ENCODE measurements at regions not wholly inside any gene's neighbourhood (a gene's known extent, or its start where the extent isn't known, plus 50 kb on each side); places are given as distances from the start of the nearest gene placed in this dataset.

DNA sequence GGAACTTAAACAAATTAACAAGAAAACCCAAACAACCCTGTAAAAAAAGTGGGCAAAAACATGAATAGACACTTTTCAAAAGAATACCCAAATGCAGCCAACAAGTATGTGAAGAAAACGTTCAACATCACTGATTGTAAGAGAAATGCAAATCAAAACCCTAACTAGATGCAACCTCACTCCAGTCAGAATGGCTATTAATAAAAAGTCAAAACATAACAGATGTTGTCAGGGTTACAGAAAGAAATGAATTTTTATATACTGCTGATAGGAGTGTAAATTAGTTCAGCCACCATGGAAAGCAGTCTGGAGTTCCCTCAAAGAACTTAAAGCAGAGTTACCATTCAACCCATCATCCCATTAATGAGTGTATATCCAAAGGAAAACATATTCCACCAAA lies 479.0 kb downstream of the MTRR start:
- no peaks in the 10 kb centered on the region for H3K36me3 ChIP-seq (ENCODE audit: control insufficient read depth, insufficient read depth, low read length)
- no peak overlapping the region for H3K4me3 ChIP-seq (ENCODE audit: low read depth, low read length)
- no CpG with 5 or more reads among the region's 1 CpG for WGBS (ENCODE audit: insufficient coverage)
- H3K9me3 ChIP-seq (ENCODE audit: control insufficient read depth, insufficient read depth, low read length): peaks cover 3% of the 10 kb centered on the region
- no peaks in the 10 kb centered on the region for H3K27me3 ChIP-seq (ENCODE audit: control insufficient read depth, insufficient read depth, low read length)
- no peak for DNase-seq (ENCODE audit: low read depth in 4 of 6, low spot score in 6 of 6)
- H3K4me1 ChIP-seq (ENCODE audit: control insufficient read depth, insufficient read depth, low read length): no peaks in the 10 kb centered on the region
- no peak overlapping the region for H3K27ac ChIP-seq (ENCODE audit: low read depth, low read length)

DNA sequence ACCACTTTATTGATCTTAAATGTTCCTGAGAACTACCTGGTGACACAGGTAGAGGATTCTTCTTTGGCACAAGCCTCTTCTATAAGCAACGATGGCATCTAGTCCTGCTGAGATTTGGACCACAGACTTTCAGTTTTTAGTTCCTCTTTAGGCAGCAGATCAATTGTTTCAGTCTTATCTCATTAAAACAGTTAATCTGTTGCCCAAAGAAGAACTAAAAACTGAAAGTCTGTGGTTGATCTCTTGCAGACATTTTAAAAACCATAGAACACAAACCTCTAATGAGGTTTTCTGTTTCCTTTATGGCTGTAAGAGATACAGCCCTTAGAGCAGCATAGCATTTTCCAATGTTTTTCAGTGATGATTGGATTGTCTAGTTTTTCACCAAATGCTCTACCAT lies 480.9 kb downstream of the MTRR start:
- WGBS (ENCODE audit: insufficient coverage): no CpG with 5 or more reads among the region's 1 CpG
- Histone ChIP-seq H3K4me1 (ENCODE audit: control insufficient read depth, insufficient read depth, low read length) (no peaks in the 10 kb centered on the region), H3K36me3 (ENCODE audit: control insufficient read depth, insufficient read depth, low read length) (no peaks in the 10 kb centered on the region), H3K27me3 (ENCODE audit: control insufficient read depth, insufficient read depth, low read length) (no peaks in the 10 kb centered on the region), H3K4me3 (ENCODE audit: low read depth, low read length) (no peak overlapping the region), H3K27ac (ENCODE audit: low read depth, low read length) (no peak overlapping the region), H3K9me3 (ENCODE audit: control insufficient read depth, insufficient read depth, low read length) (no peaks in the 10 kb centered on the region)
- no peak for DNase-seq (ENCODE audit: low read depth in 4 of 6, low spot score in 6 of 6)

DNA sequence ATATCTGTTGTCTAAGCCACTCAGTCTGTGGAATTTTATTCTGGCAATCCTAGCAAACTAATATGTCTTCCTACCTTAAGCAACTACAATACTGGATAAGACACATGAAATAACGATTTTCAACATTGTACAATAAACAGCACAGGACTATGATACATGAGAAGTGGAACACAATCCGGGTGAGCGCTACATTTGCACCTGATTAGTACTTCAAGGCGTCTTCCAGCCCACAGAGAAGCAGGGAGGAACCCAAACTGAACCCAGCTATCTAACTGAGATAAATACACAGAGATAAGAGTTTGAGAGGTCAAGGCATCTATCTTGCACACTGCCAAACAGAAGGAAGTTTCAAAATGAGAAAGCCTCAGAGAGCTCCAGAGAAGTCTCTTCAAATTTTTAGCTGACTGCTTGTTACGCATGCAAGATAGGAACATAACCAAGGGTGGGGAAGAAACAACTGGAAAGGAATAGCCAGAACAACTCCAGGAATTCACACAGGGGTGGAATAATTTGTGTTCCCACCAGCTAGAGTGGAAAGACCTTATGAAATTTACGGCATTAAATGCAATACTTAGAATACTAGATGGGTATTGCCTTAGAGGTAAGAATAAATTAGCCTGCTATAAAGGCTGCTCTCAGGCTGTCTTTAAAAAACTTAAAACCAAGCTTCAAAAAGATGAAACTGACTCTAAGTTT lies 481.8 kb downstream of the MTRR start:
- Histone ChIP-seq H3K4me3 (ENCODE audit: low read depth, low read length) (no peak overlapping the region), H3K27ac (ENCODE audit: low read depth, low read length) (no peak overlapping the region), H3K9me3 (ENCODE audit: control insufficient read depth, insufficient read depth, low read length) (no peaks in the 10 kb centered on the region), H3K36me3 (ENCODE audit: control insufficient read depth, insufficient read depth, low read length) (no peaks in the 10 kb centered on the region), H3K27me3 (ENCODE audit: control insufficient read depth, insufficient read depth, low read length) (no peaks in the 10 kb centered on the region), H3K4me1 (ENCODE audit: control insufficient read depth, insufficient read depth, low read length) (no peaks in the 10 kb centered on the region)
- 82% methylated on average over 4 of the region's 6 CpGs for WGBS (ENCODE audit: insufficient coverage)
- no peak for DNase-seq (ENCODE audit: low read depth in 4 of 6, low spot score in 6 of 6)

DNA sequence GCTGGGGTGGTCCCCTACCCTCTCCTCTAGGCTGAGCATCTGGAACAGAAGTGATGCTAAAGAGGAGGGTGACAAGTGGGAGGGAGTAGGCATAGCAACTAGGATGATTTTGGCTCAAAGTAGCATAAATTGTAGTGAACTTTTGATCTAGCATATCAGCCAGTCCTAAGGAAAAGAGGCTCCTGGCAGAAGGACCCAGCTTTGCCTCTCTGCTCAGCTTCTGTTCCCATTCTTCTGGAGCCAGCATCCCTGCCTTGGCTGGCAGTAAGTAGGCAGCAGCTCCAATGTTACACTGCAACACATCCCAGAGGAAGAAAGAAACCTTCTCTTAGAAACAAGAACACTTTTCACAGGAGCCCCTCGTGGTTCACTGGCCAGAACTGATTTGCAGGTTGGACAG lies 487.0 kb downstream of the MTRR start:
- H3K9me3 ChIP-seq (ENCODE audit: control insufficient read depth, insufficient read depth, low read length): no peaks in the 10 kb centered on the region
- no peak overlapping the region for H3K4me3 ChIP-seq (ENCODE audit: low read depth, low read length)
- H3K4me1 ChIP-seq (ENCODE audit: control insufficient read depth, insufficient read depth, low read length): no peaks in the 10 kb centered on the region
- no peaks in the 10 kb centered on the region for H3K27me3 ChIP-seq (ENCODE audit: control insufficient read depth, insufficient read depth, low read length)
- H3K36me3 ChIP-seq (ENCODE audit: control insufficient read depth, insufficient read depth, low read length): no peaks in the 10 kb centered on the region
- WGBS (ENCODE audit: insufficient coverage): 23% methylated on average over 1 of the region's 1 CpG
- DNase-seq (ENCODE audit: low read depth in 4 of 6, low spot score in 6 of 6): peak in 1 of 6 donors; percentile 61
- no peak overlapping the region for H3K27ac ChIP-seq (ENCODE audit: low read depth, low read length)

DNA sequence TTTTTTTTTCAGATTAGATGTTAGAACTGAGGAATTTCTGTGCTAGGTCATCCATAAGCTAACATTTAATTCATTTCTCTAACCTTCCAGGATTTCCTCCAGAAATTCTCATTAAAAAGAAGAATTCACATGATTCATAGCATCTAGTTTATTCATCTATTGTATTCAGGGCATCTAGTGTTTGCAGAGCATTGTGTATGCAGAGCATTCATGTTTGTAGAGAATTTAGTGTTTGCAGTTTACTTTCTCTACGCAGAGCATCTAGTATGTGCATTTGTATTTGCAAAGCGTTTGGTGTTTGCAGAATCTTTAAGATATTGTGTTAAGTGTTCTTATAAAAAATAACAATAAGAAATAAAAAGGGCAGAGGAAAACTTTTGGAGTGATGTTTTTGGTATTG lies 491.1 kb downstream of the MTRR start:
- Histone ChIP-seq H3K4me3 (ENCODE audit: low read depth, low read length) (no peak overlapping the region), H3K9me3 (ENCODE audit: control insufficient read depth, insufficient read depth, low read length) (no peaks in the 10 kb centered on the region), H3K36me3 (ENCODE audit: control insufficient read depth, insufficient read depth, low read length) (no peaks in the 10 kb centered on the region), H3K27ac (ENCODE audit: low read depth, low read length) (no peak overlapping the region), H3K4me1 (ENCODE audit: control insufficient read depth, insufficient read depth, low read length) (no peaks in the 10 kb centered on the region), H3K27me3 (ENCODE audit: control insufficient read depth, insufficient read depth, low read length) (no peaks in the 10 kb centered on the region)
- no CpG with 5 or more reads among the region's 2 CpGs for WGBS (ENCODE audit: insufficient coverage)
- DNase-seq (ENCODE audit: low read depth in 4 of 6, low spot score in 6 of 6): no peak

DNA sequence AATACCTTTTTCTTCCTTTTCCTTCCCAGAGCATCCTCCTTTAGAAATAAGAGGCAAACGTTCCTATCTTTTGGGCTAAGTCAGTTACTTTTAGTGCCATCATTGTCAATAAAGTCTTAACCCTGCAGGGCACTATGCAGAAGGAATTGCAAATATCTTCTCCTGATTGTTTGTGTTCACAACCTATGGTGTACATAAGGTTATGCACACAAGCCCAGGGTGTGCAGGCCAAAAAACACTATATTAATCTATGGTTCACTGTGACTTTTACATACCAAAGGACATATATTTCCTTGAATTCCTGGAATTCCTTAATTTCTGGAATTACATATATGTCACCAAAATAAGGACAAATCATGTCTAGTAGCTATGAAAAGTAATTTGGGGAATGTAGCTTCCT lies 493.5 kb downstream of the MTRR start:
- no peak for DNase-seq (ENCODE audit: low read depth in 4 of 6, low spot score in 6 of 6)
- Histone ChIP-seq H3K4me1 (ENCODE audit: control insufficient read depth, insufficient read depth, low read length) (no peaks in the 10 kb centered on the region), H3K9me3 (ENCODE audit: control insufficient read depth, insufficient read depth, low read length) (no peaks in the 10 kb centered on the region), H3K4me3 (ENCODE audit: low read depth, low read length) (no peak overlapping the region), H3K36me3 (ENCODE audit: control insufficient read depth, insufficient read depth, low read length) (no peaks in the 10 kb centered on the region), H3K27ac (ENCODE audit: low read depth, low read length) (no peak overlapping the region), H3K27me3 (ENCODE audit: control insufficient read depth, insufficient read depth, low read length) (no peaks in the 10 kb centered on the region)
- WGBS (ENCODE audit: insufficient coverage): 71% methylated on average over 1 of the region's 1 CpG

DNA sequence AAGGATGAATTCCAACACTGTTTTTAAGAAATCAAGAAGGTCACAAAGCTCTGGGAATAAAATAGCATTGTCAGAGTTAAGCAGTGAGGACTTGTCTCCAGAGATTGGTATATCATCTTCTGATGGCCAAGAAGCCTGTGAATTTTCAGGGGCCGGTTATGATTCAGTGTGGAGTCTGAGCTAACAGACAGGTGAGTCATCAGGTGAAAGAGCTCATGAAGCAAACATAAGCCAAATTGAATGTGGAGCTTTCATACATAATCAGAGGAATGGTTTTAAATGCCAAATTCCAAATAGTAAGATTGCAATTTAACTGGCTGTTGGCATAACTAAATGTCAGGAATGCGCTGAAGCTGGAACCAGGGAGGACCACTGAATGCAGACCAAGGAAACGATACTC lies 494.2 kb downstream of the MTRR start:
- Histone ChIP-seq H3K27me3 (ENCODE audit: control insufficient read depth, insufficient read depth, low read length) (no peaks in the 10 kb centered on the region), H3K9me3 (ENCODE audit: control insufficient read depth, insufficient read depth, low read length) (no peaks in the 10 kb centered on the region), H3K36me3 (ENCODE audit: control insufficient read depth, insufficient read depth, low read length) (no peaks in the 10 kb centered on the region), H3K4me1 (ENCODE audit: control insufficient read depth, insufficient read depth, low read length) (no peaks in the 10 kb centered on the region), H3K4me3 (ENCODE audit: low read depth, low read length) (no peak overlapping the region), H3K27ac (ENCODE audit: low read depth, low read length) (no peak overlapping the region)
- DNase-seq (ENCODE audit: low read depth in 4 of 6, low spot score in 6 of 6): no peak
- 94% methylated on average over 3 of the region's 3 CpGs for WGBS (ENCODE audit: insufficient coverage)

DNA sequence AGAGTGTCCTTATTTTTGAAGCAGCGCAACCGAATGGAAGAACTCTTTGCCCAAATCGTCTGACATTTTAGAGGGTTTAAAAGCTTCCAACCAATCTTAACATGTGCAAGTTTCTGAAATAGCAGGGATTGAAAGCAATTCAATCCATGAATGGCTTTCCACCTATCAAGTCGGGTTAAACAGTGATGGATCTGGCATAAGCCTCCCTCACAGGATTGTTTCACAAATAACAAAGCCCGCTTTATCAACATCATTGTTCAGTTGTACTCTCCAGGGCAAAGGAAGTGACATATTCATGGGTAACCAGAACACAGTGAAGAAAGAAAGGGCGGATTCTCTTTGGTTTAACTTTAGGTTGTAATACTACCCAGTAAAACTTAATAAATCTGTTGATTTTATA lies 497.3 kb downstream of the MTRR start:
- 40% methylated on average over 1 of the region's 6 CpGs for WGBS (ENCODE audit: insufficient coverage)
- Histone ChIP-seq H3K36me3 (ENCODE audit: control insufficient read depth, insufficient read depth, low read length) (no peaks in the 10 kb centered on the region), H3K9me3 (ENCODE audit: control insufficient read depth, insufficient read depth, low read length) (no peaks in the 10 kb centered on the region), H3K27me3 (ENCODE audit: control insufficient read depth, insufficient read depth, low read length) (no peaks in the 10 kb centered on the region), H3K4me1 (ENCODE audit: control insufficient read depth, insufficient read depth, low read length) (no peaks in the 10 kb centered on the region), H3K4me3 (ENCODE audit: low read depth, low read length) (no peak overlapping the region), H3K27ac (ENCODE audit: low read depth, low read length) (no peak overlapping the region)
- DNase-seq (ENCODE audit: low read depth in 4 of 6, low spot score in 6 of 6): peak in 1 of 6 donors; percentile 43

DNA sequence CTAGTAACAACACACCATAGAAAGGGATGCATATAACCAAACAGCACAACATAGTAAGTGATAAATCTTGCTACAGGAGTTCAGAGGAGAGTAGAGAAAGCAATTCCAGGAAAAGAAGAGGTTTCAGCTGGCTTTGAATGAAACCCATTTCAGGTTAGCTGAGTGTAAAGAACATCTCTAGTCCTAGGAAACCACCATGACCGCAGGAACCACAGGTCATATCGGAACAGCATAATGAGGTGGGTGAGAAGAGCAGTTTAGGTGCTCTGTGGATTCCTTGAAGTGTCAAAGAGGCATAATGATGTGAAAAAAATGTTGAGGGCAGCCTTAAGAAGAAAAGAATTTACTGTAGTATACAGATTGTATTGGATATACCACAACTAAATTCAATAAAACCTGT lies 507.5 kb downstream of the MTRR start:
- H3K9me3 ChIP-seq (ENCODE audit: control insufficient read depth, insufficient read depth, low read length): no peaks in the 10 kb centered on the region
- H3K4me1 ChIP-seq (ENCODE audit: control insufficient read depth, insufficient read depth, low read length): no peaks in the 10 kb centered on the region
- H3K36me3 ChIP-seq (ENCODE audit: control insufficient read depth, insufficient read depth, low read length): no peaks in the 10 kb centered on the region
- peaks cover 3% of the 10 kb centered on the region for H3K27me3 ChIP-seq (ENCODE audit: control insufficient read depth, insufficient read depth, low read length)
- no peak overlapping the region for H3K27ac ChIP-seq (ENCODE audit: low read depth, low read length)
- no CpG with 5 or more reads among the region's 2 CpGs for WGBS (ENCODE audit: insufficient coverage)
- DNase-seq (ENCODE audit: low read depth in 4 of 6, low spot score in 6 of 6): no peak
- no peak overlapping the region for H3K4me3 ChIP-seq (ENCODE audit: low read depth, low read length)

DNA sequence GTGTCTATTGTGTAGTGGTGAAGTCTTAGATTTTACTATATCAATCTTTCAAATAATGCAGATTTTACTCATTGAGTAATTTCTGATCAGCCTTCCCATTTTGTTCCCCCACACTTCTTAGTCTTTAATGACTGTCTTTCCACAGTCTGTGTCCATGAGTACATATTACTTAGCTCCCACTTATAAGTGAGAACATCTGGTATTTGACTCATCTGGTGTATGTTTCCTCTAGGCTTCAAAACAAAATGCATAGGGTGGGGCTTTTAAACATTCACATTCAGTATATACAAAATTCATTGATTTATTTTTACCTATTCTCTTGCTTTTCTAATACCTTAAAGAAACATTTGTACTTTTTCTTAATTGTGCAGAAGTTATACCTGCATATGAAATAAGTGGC lies 513.0 kb downstream of the MTRR start:
- DNase-seq (ENCODE audit: low read depth in 4 of 6, low spot score in 6 of 6): no peak
- H3K4me1 ChIP-seq (ENCODE audit: control insufficient read depth, insufficient read depth, low read length): peaks cover 4% of the 10 kb centered on the region
- H3K36me3 ChIP-seq (ENCODE audit: control insufficient read depth, insufficient read depth, low read length): no peaks in the 10 kb centered on the region
- H3K27me3 ChIP-seq (ENCODE audit: control insufficient read depth, insufficient read depth, low read length): peaks cover 6% of the 10 kb centered on the region
- no peaks in the 10 kb centered on the region for H3K9me3 ChIP-seq (ENCODE audit: control insufficient read depth, insufficient read depth, low read length)
- H3K4me3 ChIP-seq (ENCODE audit: low read depth, low read length): no peak overlapping the region
- no peak overlapping the region for H3K27ac ChIP-seq (ENCODE audit: low read depth, low read length)

All from spinal cord (tissue), 9 donors.